Stimulated activated CD4-positive, alpha-beta T cell treated with anti-CD3 and anti-CD28 coated beads, Interleukin-1b, Interleukin-23, amount 100 ng/mL, for 24 hours (primary cell): ENCODE measurements at regions not wholly inside any gene's neighbourhood (a gene's known extent, or its start where the extent isn't known, plus 50 kb on each side); places are given as distances from the start of the nearest gene placed in this dataset.

Experiments
- DNase-seq, 4 experiments: peaks; one replicate each; pipeline ENCODE4 v3.0.0-alpha.2; 2020; ENCODE audit warnings: low read depth in 4 of 4, low spot score in 1 of 4

GRCh38 chr18:76255070-76255683 lies 239.9 kb downstream of the ZNF516 start:
- no peak for DNase-seq

- no peak for DNase-seq
Measured at GRCh38 chr18:76252880-76253279, 242.2 kb downstream of the ZNF516 start.

GRCh38 chr18:76252139-76252538 lies 242.9 kb downstream of the ZNF516 start:
- DNase-seq = no peak

GRCh38 chr18:76251691-76252090 lies 243.4 kb downstream of the ZNF516 start:
- no peak for DNase-seq

GRCh38 chr18:76246590-76246989 lies 248.5 kb downstream of the ZNF516 start:
- DNase-seq = no peak

GRCh38 chr18:76234676-76235060 lies 260.4 kb downstream of the ZNF516 start:
- DNase-seq = no peak

GRCh38 chr18:76233876-76234675 lies 261.0 kb downstream of the ZNF516 start:
- no peak for DNase-seq

- DNase-seq = no peak
Measured at GRCh38 chr18:76233406-76233805, 261.6 kb downstream of the ZNF516 start.

- no peak for DNase-seq
Measured at GRCh38 chr18:76232779-76233178, 262.3 kb downstream of the ZNF516 start.

- no peak for DNase-seq
Measured at GRCh38 chr18:76232010-76232409, 263.0 kb downstream of the ZNF516 start.

GRCh38 chr18:76231402-76231801 lies 263.6 kb downstream of the ZNF516 start:
- DNase-seq = no peak

GRCh38 chr18:76230791-76231190 lies 264.3 kb downstream of the ZNF516 start:
- DNase-seq = no peak

GRCh38 chr18:76228716-76229115 lies 266.3 kb downstream of the ZNF516 start:
- DNase-seq = no peak

- no peak for DNase-seq
Measured at GRCh38 chr18:76227759-76228158, 267.3 kb downstream of the ZNF516 start.

GRCh38 chr18:76223403-76223802 lies 271.6 kb downstream of the ZNF516 start:
- DNase-seq = no peak

- DNase-seq = no peak
Measured at GRCh38 chr18:76219023-76219422, 276.0 kb downstream of the ZNF516 start.

- DNase-seq = no peak
Measured at GRCh38 chr18:76216096-76216495, 278.9 kb downstream of the ZNF516 start.

- no peak for DNase-seq
Measured at GRCh38 chr18:76213991-76214390, 281.1 kb downstream of the ZNF516 start.

- no peak for DNase-seq
Measured at GRCh38 chr18:76212960-76213359, 282.1 kb downstream of the ZNF516 start.

- no peak for DNase-seq
Measured at GRCh38 chr18:76209597-76209996, 285.4 kb downstream of the ZNF516 start.

- no peak for DNase-seq
Measured at GRCh38 chr18:76208678-76209306, 286.2 kb downstream of the ZNF516 start.

GRCh38 chr18:76205906-76206305 lies 289.1 kb downstream of the ZNF516 start:
- DNase-seq = no peak
